Suprapubic skin (tissue), 3 donors: ENCODE measurements at regions not wholly inside any gene's neighbourhood (a gene's known extent, or its start where the extent isn't known, plus 50 kb on each side); places are given as distances from the start of the nearest gene placed in this dataset.

Experiments used
- CTCF ChIP-seq, 2 donors: fragments of 200-600 bp in 1 of 2; fragments of 450-650 bp in 1 of 2; sonication (generic) in 1 of 2; IDR thresholded peaks; one replicate each; pipeline ENCODE4 v1.5.1; 2016 to 2019; ENCODE audit warnings: antibody characterized with exemption in 2 of 2, mild to moderate bottlenecking in 1 of 2, moderate library complexity in 1 of 2
- EP300 ChIP-seq: sonication (generic); formaldehyde crosslinking; IDR thresholded peaks from one replicate; pipeline ENCODE4 v1.6.1; 2017; ENCODE audit warnings: antibody characterized with exemption

GRCh38 chr7:93799750-93800357, 90.7 kb downstream of the TFPI2 start:
- TF ChIP-seq EP300, result no peak
- TF ChIP-seq CTCF (IDR thresholded peaks at IDR 0.05), result no peak
